ENCODE measurements at regions not wholly inside any gene's neighbourhood (a gene's known extent, or its start where the extent isn't known, plus 50 kb on each side); places are given as distances from the start of the nearest gene placed in this dataset.

DNA sequence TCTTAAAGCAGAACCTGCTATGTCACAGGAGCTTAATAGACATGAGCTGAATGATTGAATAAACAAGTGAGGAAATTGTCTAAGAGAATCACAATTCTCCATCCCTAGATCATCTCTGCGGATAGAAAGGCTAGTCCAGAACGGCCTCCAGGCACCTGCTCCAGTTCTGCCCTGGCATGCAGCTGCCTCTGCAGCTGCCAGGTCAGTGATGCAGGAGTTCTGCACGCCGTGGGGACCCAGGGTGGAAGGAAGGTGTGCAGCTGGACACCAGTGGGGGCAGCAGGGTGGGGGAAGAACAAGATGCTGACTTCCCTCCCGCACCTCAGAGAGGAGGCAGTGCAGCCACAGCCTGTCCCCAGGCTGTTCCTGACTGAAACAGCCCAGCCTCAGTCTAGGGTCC lies 192.1 kb upstream of the NCAM1 start:
- Histone ChIP-seq H3K27me3 (ENCODE audit: control insufficient read depth in 1 of 2, insufficient read depth in 2 of 2, low read length in 2 of 2) (no peaks in the 10 kb centered on the region), H3K9me3 (ENCODE audit: control insufficient read depth in 1 of 2, insufficient read depth in 1 of 2, low read length in 2 of 2) (peaks cover 0 to 2% of the 10 kb centered on the region in 2 experiments), H3K4me1 (ENCODE audit: insufficient read depth, low read length) (no peaks in the 10 kb centered on the region), H3K27ac (ENCODE audit: low read depth in 1 of 2, low read length in 2 of 2) (no peak overlapping the region), H3K36me3 (ENCODE audit: insufficient read depth, low read length) (no peaks in the 10 kb centered on the region), H3K4me3 (ENCODE audit: low read length) (no peak overlapping the region)
- ChIA-PET CTCF (no interaction called here), POLR2A (no interaction called here)
- no peaks in the 10 kb centered on the region for H3K9me3 Mint-ChIP-seq
- ATAC-seq (ENCODE audit: poor library complexity) (no peak), DNase-seq (no peak)
- intact Hi-C loops (cut with DNase I, micrococcal nuclease), result no loop called here
- H3K4me1 Mint-ChIP-seq (ENCODE audit: low read depth), result no peaks in the 10 kb centered on the region
- H3K36me3 Mint-ChIP-seq (ENCODE audit: low read depth), result no peaks in the 10 kb centered on the region
- peaks cover 14% of the 10 kb centered on the region for H3K27me3 Mint-ChIP-seq
- H3K4me3 Mint-ChIP-seq, result no peak overlapping the region
- TF ChIP-seq, protein P1, sequence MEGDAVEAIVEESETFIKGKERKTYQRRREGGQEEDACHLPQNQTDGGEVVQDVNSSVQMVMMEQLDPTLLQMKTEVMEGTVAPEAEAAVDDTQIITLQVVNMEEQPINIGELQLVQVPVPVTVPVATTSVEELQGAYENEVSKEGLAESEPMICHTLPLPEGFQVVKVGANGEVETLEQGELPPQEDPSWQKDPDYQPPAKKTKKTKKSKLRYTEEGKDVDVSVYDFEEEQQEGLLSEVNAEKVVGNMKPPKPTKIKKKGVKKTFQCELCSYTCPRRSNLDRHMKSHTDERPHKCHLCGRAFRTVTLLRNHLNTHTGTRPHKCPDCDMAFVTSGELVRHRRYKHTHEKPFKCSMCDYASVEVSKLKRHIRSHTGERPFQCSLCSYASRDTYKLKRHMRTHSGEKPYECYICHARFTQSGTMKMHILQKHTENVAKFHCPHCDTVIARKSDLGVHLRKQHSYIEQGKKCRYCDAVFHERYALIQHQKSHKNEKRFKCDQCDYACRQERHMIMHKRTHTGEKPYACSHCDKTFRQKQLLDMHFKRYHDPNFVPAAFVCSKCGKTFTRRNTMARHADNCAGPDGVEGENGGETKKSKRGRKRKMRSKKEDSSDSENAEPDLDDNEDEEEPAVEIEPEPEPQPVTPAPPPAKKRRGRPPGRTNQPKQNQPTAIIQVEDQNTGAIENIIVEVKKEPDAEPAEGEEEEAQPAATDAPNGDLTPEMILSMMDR (IDR thresholded peaks at IDR 0.05), result no peak
- no peak overlapping the region for H3K27ac Mint-ChIP-seq

DNA sequence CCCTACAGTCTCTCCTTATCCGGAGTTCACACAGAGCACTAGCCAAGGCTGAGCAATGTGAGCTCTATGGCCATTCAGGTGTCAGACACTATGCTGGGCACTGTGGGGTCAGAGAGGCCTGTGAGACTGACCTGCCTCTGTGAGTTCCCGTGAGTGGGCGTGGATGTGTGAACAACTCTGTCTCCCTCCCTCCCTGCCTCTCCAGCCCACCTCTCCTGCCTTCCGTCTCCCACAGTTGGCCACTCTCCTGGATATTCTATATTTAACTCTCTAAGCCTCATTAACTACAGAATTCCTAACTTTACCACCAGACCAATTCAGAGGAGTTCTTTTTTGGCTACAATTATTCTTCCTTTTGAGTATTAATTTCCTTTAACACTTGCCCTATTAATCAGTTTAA lies 191.6 kb upstream of the NCAM1 start:
- no peaks in the 10 kb centered on the region for H3K27me3 ChIP-seq (ENCODE audit: control insufficient read depth in 1 of 2, insufficient read depth in 2 of 2, low read length in 2 of 2)
- H3K4me3 ChIP-seq (ENCODE audit: low read length), result no peak overlapping the region
- no peaks in the 10 kb centered on the region for H3K36me3 ChIP-seq (ENCODE audit: insufficient read depth, low read length)
- no peaks in the 10 kb centered on the region for H3K4me1 ChIP-seq (ENCODE audit: insufficient read depth, low read length)
- H3K27ac ChIP-seq (ENCODE audit: low read depth in 1 of 2, low read length in 2 of 2), result no peak overlapping the region
- DNase-seq, result no peak
- TF ChIP-seq, protein P1 (IDR thresholded peaks at IDR 0.05), result no peak
- H3K9me3 Mint-ChIP-seq, result no peaks in the 10 kb centered on the region
- peaks cover 16% of the 10 kb centered on the region for H3K27me3 Mint-ChIP-seq
- no peaks in the 10 kb centered on the region for H3K4me1 Mint-ChIP-seq (ENCODE audit: low read depth)
- H3K4me3 Mint-ChIP-seq, result no peak overlapping the region
- peaks cover 0 to 3% of the 10 kb centered on the region in 2 experiments for H3K9me3 ChIP-seq (ENCODE audit: control insufficient read depth in 1 of 2, insufficient read depth in 1 of 2, low read length in 2 of 2)
- CTCF ChIA-PET, result no interaction called here
- ATAC-seq (ENCODE audit: poor library complexity), result no peak
- intact Hi-C loops (cut with DNase I, micrococcal nuclease), result no loop called here
- no peaks in the 10 kb centered on the region for H3K36me3 Mint-ChIP-seq (ENCODE audit: low read depth)
- no peak overlapping the region for H3K27ac Mint-ChIP-seq
- POLR2A ChIA-PET, result no interaction called here

DNA sequence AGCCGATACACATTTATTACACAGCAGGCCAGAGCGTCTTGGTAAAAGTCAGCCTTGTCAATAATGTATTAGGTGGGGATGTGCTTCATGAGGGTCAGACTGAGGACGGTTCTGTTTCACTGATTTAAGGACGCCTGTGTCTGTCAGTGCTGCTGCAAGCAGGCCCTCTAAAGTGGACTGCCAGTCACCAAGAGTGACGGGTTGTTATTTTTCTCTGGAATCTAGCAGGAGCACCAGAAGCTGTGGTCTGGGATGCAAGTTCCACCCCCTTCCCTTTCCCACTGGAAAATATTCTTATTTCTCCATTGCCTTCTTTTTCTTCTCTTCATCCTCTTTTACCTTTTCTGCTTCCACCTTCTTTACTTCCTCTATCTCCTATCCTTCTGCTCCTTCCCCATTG lies 191.2 kb upstream of the NCAM1 start:
- no peak overlapping the region for H3K4me3 ChIP-seq (ENCODE audit: low read length)
- H3K4me1 ChIP-seq (ENCODE audit: insufficient read depth, low read length), result no peaks in the 10 kb centered on the region
- no peak for ATAC-seq (ENCODE audit: poor library complexity)
- DNase-seq, result no peak
- peaks cover 0 to 3% of the 10 kb centered on the region in 2 experiments for H3K9me3 ChIP-seq (ENCODE audit: control insufficient read depth in 1 of 2, insufficient read depth in 1 of 2, low read length in 2 of 2)
- no peak overlapping the region for H3K4me3 Mint-ChIP-seq
- no peaks in the 10 kb centered on the region for H3K4me1 Mint-ChIP-seq (ENCODE audit: low read depth)
- peaks cover 16% of the 10 kb centered on the region for H3K27me3 Mint-ChIP-seq
- no peaks in the 10 kb centered on the region for H3K9me3 Mint-ChIP-seq
- CTCF ChIA-PET, result no interaction called here
- H3K36me3 Mint-ChIP-seq (ENCODE audit: low read depth), result no peaks in the 10 kb centered on the region
- intact Hi-C loops (cut with DNase I, micrococcal nuclease), result no loop called here
- no peaks in the 10 kb centered on the region for H3K27me3 ChIP-seq (ENCODE audit: control insufficient read depth in 1 of 2, insufficient read depth in 2 of 2, low read length in 2 of 2)
- H3K27ac Mint-ChIP-seq, result no peak overlapping the region
- POLR2A ChIA-PET, result no interaction called here
- TF ChIP-seq, protein P1 (IDR thresholded peaks at IDR 0.05), result no peak
- H3K36me3 ChIP-seq (ENCODE audit: insufficient read depth, low read length), result no peaks in the 10 kb centered on the region
- H3K27ac ChIP-seq (ENCODE audit: low read depth in 1 of 2, low read length in 2 of 2), result no peak overlapping the region

Measured in CD4-positive, alpha-beta T cell (primary cell).